ENCODE measurements at regions not wholly inside any gene's neighbourhood (a gene's known extent, or its start where the extent isn't known, plus 50 kb on each side); places are given as distances from the start of the nearest gene placed in this dataset.

- no peak for DNase-seq
Observed at GRCh38 chr11:33615751-33616150, 84.9 kb downstream of the C11orf91 start.

- no peak for DNase-seq
Observed at GRCh38 chr11:33613404-33613803, 87.2 kb downstream of the C11orf91 start.

- DNase-seq = no peak
Observed at GRCh38 chr11:33610903-33611302, 89.7 kb downstream of the C11orf91 start.

- no peak for DNase-seq
Observed at GRCh38 chr11:33608386-33608785, 92.2 kb downstream of the C11orf91 start.

- DNase-seq = no peak
Observed at GRCh38 chr11:33606762-33607161, 93.9 kb downstream of the C11orf91 start.

- no peak for DNase-seq
Observed at GRCh38 chr11:33605703-33606102, 94.9 kb downstream of the C11orf91 start.

- DNase-seq = no peak
Observed at GRCh38 chr11:33598426-33599069, 102.1 kb downstream of the C11orf91 start.

GRCh38 chr11:33594188-33594587, 106.4 kb downstream of the C11orf91 start:
- DNase-seq = no peak

- no peak for DNase-seq
Observed at GRCh38 chr11:33590441-33590840, 110.2 kb downstream of the C11orf91 start.

GRCh38 chr11:33588056-33588455, 112.6 kb downstream of the C11orf91 start:
- DNase-seq = no peak

- DNase-seq = no peak
Observed at GRCh38 chr11:33585586-33586209, 114.9 kb downstream of the C11orf91 start.

GRCh38 chr11:33582636-33583325, 117.8 kb downstream of the C11orf91 start:
- no peak for DNase-seq

GRCh38 chr11:33579101-33579500, 121.5 kb downstream of the C11orf91 start:
- DNase-seq = no peak

GRCh38 chr11:33577204-33577603, 123.4 kb downstream of the C11orf91 start:
- no peak for DNase-seq

GRCh38 chr11:33575311-33575710, 125.3 kb downstream of the C11orf91 start:
- DNase-seq = no peak

- DNase-seq = no peak
Observed at GRCh38 chr11:33574331-33574730, 126.3 kb downstream of the C11orf91 start.

GRCh38 chr11:33569333-33569732, 131.3 kb downstream of the C11orf91 start:
- no peak for DNase-seq

GRCh38 chr11:33567004-33567403, 133.6 kb downstream of the C11orf91 start:
- DNase-seq = no peak

GRCh38 chr11:33564856-33565453, 135.7 kb downstream of the C11orf91 start:
- no peak for DNase-seq

- no peak for DNase-seq
Observed at GRCh38 chr11:33560729-33561128, 139.9 kb downstream of the C11orf91 start.

- no peak for DNase-seq
Observed at GRCh38 chr11:33559567-33559966, 141.1 kb downstream of the C11orf91 start.

- DNase-seq = no peak
Observed at GRCh38 chr11:33558097-33558496, 142.5 kb downstream of the C11orf91 start.

GRCh38 chr11:33557201-33557600, 143.4 kb downstream of the C11orf91 start:
- DNase-seq = no peak

- DNase-seq = no peak
Observed at GRCh38 chr11:33554219-33554618, 146.4 kb downstream of the C11orf91 start.

Measured in CD4-positive, alpha-beta T cell treated with Interleukin-4 for 1 hour (primary cell).